Stimulated activated CD4-positive, alpha-beta T cell treated with anti-CD3 and anti-CD28 coated beads, Interleukin-2, amount 100 ng/mL, for 4 hours (primary cell): ENCODE measurements at regions not wholly inside any gene's neighbourhood (a gene's known extent, or its start where the extent isn't known, plus 50 kb on each side); places are given as distances from the start of the nearest gene placed in this dataset.
"Not testable (repeated sequence)": the region's sequence is repeated elsewhere in the genome, so short reads cannot be mapped to it uniquely, and the experiment has no call there.

ENCODE experiments used
- DNase-seq: peaks from one replicate; pipeline ENCODE4 v3.0.0-alpha.2; 2020; ENCODE audit warnings: low read depth

DNA sequence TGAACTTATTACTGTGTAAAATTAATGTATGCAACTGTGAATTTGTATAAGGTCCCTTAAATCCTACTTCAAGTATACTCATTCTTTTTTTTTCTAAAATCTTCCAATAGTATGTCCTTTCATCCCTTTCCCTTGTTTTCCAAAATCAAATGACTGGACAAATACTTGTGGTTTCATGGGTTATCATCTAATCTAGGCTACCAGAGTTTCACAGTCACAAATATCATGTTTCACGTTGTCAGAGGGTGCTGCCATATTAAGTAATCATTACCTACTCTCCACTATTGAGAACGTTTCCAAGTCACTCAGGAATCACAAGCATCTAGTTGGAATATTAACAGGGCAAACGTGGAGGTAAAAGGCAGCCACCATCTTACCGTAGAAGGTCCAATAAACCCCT lies 1235.0 kb upstream of the TENM3 start:
- DNase-seq, result no peak

DNA sequence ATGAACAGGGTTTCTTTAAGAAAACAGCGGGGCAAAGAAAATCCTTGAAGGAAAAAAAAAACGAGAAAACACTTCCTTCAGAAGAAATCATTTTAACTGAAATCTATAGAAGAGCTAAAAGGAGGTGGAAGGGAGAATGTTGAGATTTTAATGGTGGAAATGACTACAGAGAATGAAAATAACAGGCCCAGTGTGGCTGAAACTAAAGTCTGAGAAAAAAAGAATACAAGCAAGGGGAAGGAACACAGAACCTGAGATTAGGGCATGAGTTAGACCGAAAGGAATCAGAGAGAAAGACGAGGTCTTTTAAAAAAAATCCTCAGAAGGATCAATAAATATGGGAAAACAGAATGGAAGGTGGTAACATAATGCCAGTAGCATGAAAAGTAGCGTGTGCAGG lies 1230.0 kb upstream of the TENM3 start:
- no peak for DNase-seq

GRCh38 chr4:181017038-181017437 lies 1226.2 kb upstream of the TENM3 start:
- DNase-seq, result no peak

- DNase-seq, result no peak
Measured at GRCh38 chr4:181018472-181018871, 1224.7 kb upstream of the TENM3 start.

GRCh38 chr4:181018913-181019312 lies 1224.3 kb upstream of the TENM3 start:
- DNase-seq, result no peak

GRCh38 chr4:181020456-181020855 lies 1222.7 kb upstream of the TENM3 start:
- DNase-seq, result no peak

- DNase-seq, result no peak
Measured at GRCh38 chr4:181021213-181021612, 1222.0 kb upstream of the TENM3 start.

DNA sequence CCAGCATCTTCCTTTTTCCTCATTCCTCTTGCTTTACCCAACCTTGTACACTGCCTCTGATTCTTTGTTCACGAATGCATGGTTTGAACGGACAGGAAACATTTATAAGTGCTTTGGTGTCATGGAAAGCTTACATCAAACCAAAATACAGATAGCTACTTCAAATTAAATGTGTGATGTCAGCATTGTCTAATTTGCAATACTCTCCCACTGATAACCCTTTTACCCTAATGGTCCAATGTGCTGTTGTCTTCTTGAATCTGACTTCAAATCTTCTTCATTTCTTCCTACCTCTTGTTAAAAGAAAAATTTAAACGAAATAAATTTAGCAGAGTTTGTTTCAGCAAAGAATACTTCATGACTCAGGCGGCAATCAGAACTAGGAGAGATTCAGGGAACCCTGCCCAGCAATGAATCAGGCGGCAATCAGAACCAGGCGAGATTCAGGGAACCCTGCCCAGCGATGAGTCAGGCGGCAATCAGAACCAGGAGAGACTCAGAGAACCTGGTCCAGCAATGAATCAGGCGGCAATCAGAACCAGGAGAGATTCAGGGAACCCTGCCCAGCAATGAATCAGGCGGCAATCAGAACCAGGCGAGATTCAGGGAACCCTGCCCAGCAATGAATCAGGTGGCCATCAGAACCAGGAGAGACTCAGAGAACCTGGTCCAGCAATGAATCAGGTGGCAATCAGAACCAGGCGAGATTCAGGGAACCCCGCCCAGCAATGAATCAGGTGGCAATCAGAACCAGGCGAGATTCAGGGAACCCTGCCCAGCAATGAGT lies 1212.9 kb upstream of the TENM3 start:
- DNase-seq, result not testable (repeated sequence)

DNA sequence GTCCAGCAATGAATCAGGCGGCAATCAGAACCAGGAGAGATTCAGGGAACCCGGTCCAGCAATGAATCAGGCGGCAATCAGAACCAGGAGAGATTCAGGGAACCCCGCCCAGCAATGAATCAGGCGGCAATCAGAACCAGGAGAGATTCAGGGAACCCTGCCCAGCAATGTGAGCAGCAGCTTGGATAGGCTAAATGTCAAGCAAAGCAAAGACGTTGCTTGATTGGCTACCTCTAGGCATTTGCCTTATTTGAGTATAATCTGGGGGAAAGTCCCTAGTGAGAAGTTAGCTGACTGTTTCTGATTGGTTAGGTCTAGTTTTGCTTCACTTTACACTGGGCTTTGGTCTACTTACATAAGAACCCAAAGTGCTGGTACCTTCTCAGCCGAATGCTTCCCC lies 1212.2 kb upstream of the TENM3 start:
- DNase-seq, result no peak

DNA sequence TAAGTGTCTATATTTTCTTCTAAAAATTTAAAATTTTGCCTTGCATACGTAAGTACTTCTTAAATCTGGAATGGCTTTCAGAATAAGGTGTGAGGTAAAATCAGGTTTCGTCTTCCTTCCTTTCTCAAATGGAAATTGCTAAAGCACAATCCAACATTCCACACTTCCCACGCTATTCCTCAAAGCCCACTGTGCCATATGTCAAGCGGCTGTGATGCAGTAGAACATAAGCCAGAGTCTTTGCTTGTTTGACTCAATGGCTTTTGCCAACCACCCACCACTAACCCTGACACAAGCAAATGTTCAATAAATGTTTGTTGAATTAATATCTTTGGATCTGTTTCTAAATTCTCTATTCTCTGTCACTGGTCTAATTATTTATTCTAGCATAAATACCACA lies 1199.7 kb upstream of the TENM3 start:
- no peak for DNase-seq

GRCh38 chr4:181046809-181047208 lies 1196.4 kb upstream of the TENM3 start:
- DNase-seq, result no peak

DNA sequence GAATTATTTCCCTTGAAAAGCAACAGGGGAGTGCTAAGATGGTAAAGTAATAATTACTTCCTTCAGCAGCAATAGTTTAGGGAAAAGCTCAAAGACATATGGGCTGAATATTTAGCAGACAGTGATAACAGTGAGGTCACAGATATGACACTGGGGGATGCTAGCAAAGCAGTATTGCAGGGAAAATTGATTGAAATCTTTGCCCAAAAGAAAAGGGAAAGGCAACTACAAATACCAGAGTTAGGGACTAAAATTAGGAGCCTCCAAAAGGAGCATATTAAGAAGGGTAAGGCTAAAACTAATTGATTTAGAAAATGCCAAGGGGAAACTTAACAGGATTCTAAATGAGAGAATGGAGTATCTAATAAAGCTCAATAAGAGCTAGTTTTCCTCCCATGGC lies 1191.3 kb upstream of the TENM3 start:
- DNase-seq, result no peak

DNA sequence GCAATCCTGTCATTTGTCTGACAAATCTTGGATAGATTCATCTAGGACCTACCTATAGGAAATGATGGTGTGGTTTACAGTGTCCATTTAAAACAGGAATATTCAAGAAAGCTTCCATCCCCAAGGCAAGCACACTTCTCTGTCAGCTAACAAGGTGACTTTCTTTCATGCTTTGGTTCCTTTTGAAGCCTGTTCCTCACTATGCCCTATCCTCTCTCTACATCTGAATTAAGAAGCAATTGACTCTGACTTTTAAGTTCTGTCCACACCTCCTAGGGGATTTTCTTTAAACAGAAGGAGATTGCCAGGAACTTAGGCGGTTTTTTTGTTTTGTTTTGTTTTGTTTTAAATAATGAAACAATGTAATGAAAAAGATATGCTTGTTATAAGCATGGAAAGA lies 1181.4 kb upstream of the TENM3 start:
- no peak for DNase-seq

- no peak for DNase-seq
Measured at GRCh38 chr4:181063212-181063611, 1180.0 kb upstream of the TENM3 start.

GRCh38 chr4:181077341-181077740 lies 1165.9 kb upstream of the TENM3 start:
- no peak for DNase-seq

GRCh38 chr4:181078196-181078595 lies 1165.0 kb upstream of the TENM3 start:
- no peak for DNase-seq

GRCh38 chr4:181083757-181084361 lies 1159.3 kb upstream of the TENM3 start:
- DNase-seq, result no peak

- DNase-seq, result no peak
Measured at GRCh38 chr4:181085557-181085956, 1157.6 kb upstream of the TENM3 start.

GRCh38 chr4:181105487-181105886 lies 1137.7 kb upstream of the TENM3 start:
- no peak for DNase-seq

DNA sequence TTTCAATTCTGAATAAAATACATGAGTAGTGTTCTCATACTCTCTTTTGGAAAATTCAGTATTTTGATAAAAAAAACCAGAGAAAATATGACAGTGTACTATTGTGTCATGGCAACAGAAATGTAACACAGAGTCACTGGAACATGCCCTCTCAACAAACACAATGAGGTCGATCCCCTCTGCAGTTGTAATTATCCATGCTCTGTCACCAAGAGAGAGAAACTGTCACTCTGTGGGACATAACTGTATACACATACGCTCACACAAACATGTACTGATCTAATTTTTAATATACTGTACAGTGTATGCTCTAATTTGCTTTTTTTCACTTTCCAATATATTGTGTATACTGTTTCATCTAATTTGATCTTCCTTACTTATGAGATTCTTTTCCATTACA lies 1136.8 kb upstream of the TENM3 start:
- DNase-seq, result no peak

GRCh38 chr4:181108237-181108636 lies 1135.0 kb upstream of the TENM3 start:
- DNase-seq, result no peak

- no peak for DNase-seq
Measured at GRCh38 chr4:181119186-181119585, 1124.0 kb upstream of the TENM3 start.

GRCh38 chr4:181121733-181122132 lies 1121.5 kb upstream of the TENM3 start:
- no peak for DNase-seq

GRCh38 chr4:181127171-181127570 lies 1116.0 kb upstream of the TENM3 start:
- no peak for DNase-seq
